Keratinocyte (primary cell): ENCODE measurements at regions not wholly inside any gene's neighbourhood (a gene's known extent, or its start where the extent isn't known, plus 50 kb on each side); places are given as distances from the start of the nearest gene placed in this dataset.

Experiments
- EZH2 ChIP-seq: IDR thresholded peaks from one replicate; pipeline ENCODE4 v1.6.1; 2012; ENCODE audit warnings: inconsistent platforms, mild to moderate bottlenecking, low read length, moderate library complexity
- TF ChIP-seq, protein P1 (sequence below), 3 experiments: IDR thresholded peaks in 1 of 3; conservative IDR thresholded peaks in 1 of 3; optimal IDR thresholded peaks in 1 of 3; 2 replicates in 2 of 3; 3 replicates in 1 of 3; pipeline versions ENCODE3 to v1.5.1; 2011; ENCODE audit warnings: low read length in 3 of 3, mild to moderate bottlenecking in 3 of 3, moderate library complexity in 2 of 3, control low read depth in 1 of 3, inconsistent platforms in 1 of 3; ENCODE audit not compliant: insufficient read depth in 2 of 3; ENCODE audit errors: extremely low read depth in 1 of 3

DNA sequence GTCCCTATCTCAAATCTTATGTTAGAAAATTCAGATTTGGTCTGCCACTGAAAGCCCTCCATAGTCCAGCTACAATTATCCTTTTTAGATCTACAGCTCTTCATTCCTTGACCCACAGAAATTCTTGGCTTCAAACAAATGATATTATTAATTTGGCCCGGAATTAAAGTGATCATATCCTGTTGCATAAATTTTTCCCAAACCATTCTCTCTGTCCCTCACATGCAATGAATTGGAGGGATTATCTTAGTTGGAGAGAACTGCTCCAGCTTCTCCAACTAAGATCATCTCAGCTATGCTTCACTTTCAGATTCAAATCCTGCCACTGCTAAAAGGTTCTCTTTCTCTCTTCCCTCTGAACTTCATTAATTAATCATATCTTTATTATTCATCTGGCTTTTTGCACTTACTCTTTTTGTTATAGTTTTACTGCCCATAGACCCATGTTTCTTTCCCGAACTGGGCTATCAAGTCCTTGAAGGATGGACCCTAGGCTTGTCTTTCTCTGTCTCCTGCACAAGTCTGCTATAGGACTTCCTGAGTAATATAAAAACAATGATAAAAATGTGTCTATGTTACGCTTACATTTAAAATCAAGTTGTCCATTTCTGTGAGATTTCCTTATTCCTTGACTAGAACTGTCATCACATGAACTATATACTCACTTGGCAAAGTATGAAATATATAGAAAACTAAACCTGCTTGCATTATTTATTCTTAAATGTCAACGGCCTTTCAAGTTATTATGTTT is 493.9 kb upstream of the MARCKS start:
- TF ChIP-seq, protein P1, sequence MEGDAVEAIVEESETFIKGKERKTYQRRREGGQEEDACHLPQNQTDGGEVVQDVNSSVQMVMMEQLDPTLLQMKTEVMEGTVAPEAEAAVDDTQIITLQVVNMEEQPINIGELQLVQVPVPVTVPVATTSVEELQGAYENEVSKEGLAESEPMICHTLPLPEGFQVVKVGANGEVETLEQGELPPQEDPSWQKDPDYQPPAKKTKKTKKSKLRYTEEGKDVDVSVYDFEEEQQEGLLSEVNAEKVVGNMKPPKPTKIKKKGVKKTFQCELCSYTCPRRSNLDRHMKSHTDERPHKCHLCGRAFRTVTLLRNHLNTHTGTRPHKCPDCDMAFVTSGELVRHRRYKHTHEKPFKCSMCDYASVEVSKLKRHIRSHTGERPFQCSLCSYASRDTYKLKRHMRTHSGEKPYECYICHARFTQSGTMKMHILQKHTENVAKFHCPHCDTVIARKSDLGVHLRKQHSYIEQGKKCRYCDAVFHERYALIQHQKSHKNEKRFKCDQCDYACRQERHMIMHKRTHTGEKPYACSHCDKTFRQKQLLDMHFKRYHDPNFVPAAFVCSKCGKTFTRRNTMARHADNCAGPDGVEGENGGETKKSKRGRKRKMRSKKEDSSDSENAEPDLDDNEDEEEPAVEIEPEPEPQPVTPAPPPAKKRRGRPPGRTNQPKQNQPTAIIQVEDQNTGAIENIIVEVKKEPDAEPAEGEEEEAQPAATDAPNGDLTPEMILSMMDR (optimal IDR thresholded peaks at IDR 0.05 in 1 of 3, IDR thresholded peaks at IDR 0.05 in 1 of 3, conservative IDR thresholded peaks at IDR 0.05 in 1 of 3; ENCODE audit: extremely low read depth in 1 of 3, insufficient read depth in 2 of 3, low read length in 3 of 3) = no peak
- TF ChIP-seq EZH2 = no peak
